Keratinocyte (primary cell): ENCODE measurements at regions not wholly inside any gene's neighbourhood (a gene's known extent, or its start where the extent isn't known, plus 50 kb on each side); places are given as distances from the start of the nearest gene placed in this dataset.
"Not testable (repeated sequence)": the region's sequence is repeated elsewhere in the genome, so short reads cannot be mapped to it uniquely, and the experiment has no call there.

Source experiments
- DNase-seq: peaks from one replicate; pipeline ENCODE4 v3.0.0-alpha.2; 2011; ENCODE audit warnings: low read depth, missing footprints, low spot score
- FAIRE-seq: peaks from 2 replicates; lab custom pipeline; 2011; peaks lifted over from hg19 to GRCh38; lab: Jason Lieb, UNC
- H2AFZ ChIP-seq: 2 replicates; pipeline ENCODE4 v1.6.0; 2012; ENCODE audit warnings: low read length, control low read depth, inconsistent platforms; ENCODE audit not compliant: control insufficient read depth
- H3K27ac ChIP-seq: 2 replicates; pipeline ENCODE4 v1.5.1; 2011; ENCODE audit warnings: low read length; ENCODE audit not compliant: control insufficient read depth, insufficient read depth
- H3K27me3 ChIP-seq: 3 replicates; pipeline ENCODE4 v1.6.0; 2011; ENCODE audit warnings: low read length; ENCODE audit not compliant: control insufficient read depth, insufficient read depth; ENCODE audit errors: extremely low read depth
- H3K36me3 ChIP-seq, 2 experiments: 2 replicates in 1 of 2; 3 replicates in 1 of 2; pipeline ENCODE4 v1.5.1; 2011; ENCODE audit warnings: low read length in 2 of 2, mild to moderate bottlenecking in 1 of 2; ENCODE audit not compliant: control insufficient read depth in 2 of 2, insufficient read depth in 2 of 2; ENCODE audit errors: extremely low read depth in 1 of 2
- H3K4me1 ChIP-seq: 3 replicates; pipeline ENCODE4 v1.5.1; 2011; ENCODE audit warnings: low read length; ENCODE audit not compliant: control insufficient read depth, insufficient read depth; ENCODE audit errors: extremely low read depth
- H3K4me2 ChIP-seq: 3 replicates; pipeline ENCODE4 v1.6.0; 2011; ENCODE audit warnings: low read depth, low read length; ENCODE audit not compliant: control insufficient read depth, insufficient read depth; ENCODE audit errors: extremely low read depth
- H3K4me3 ChIP-seq, 3 experiments: fragments of 200-600 bp in 1 of 3; sonication (generic) in 1 of 3; 2 replicates in 2 of 3; 3 replicates in 1 of 3; pipeline ENCODE4 v1.5.1; 2011 to 2016; ENCODE audit warnings: low read length in 3 of 3, mild to moderate bottlenecking in 3 of 3, control low read depth in 2 of 3, inconsistent platforms in 1 of 3, low read depth in 1 of 3, mixed read lengths in 1 of 3, mixed run types in 1 of 3, moderate library complexity in 1 of 3; ENCODE audit not compliant: control insufficient read depth in 2 of 3, insufficient read depth in 2 of 3; ENCODE audit errors: extremely low read depth in 1 of 3
- H3K79me2 ChIP-seq: 2 replicates; pipeline ENCODE4 v1.6.0; 2012; ENCODE audit warnings: low read length; ENCODE audit not compliant: control insufficient read depth, insufficient read depth
- H3K9ac ChIP-seq: 3 replicates; pipeline ENCODE4 v1.6.0; 2011; ENCODE audit warnings: low read length; ENCODE audit not compliant: control insufficient read depth, insufficient read depth; ENCODE audit errors: extremely low read depth
- H3K9me1 ChIP-seq: 3 replicates; pipeline ENCODE4 v1.6.0; 2011; ENCODE audit warnings: low read length; ENCODE audit not compliant: control insufficient read depth, insufficient read depth; ENCODE audit errors: extremely low read depth
- H3K9me3 ChIP-seq: 2 replicates; pipeline ENCODE4 v1.5.1; 2012; ENCODE audit warnings: low read depth, low read length; ENCODE audit not compliant: control insufficient read depth
- H4K20me1 ChIP-seq: 3 replicates; pipeline ENCODE4 v1.6.0; 2011; ENCODE audit warnings: low read length; ENCODE audit not compliant: control insufficient read depth, insufficient read depth; ENCODE audit errors: extremely low read depth
- EZH2 ChIP-seq: IDR thresholded peaks from one replicate; pipeline ENCODE4 v1.6.1; 2012; ENCODE audit warnings: inconsistent platforms, mild to moderate bottlenecking, low read length, moderate library complexity
- dilution Hi-C: fragments of 300-500 bp; cut with MboI; formaldehyde crosslinking; loops from one replicate; pipeline ENCODE4 v1.7.0; 2020; ENCODE audit warnings: low sequenced_read_pairs; ENCODE audit not compliant: extremely low pct_ligation_motif_present
- TF ChIP-seq, protein P1 (sequence below), 3 experiments: IDR thresholded peaks in 1 of 3; conservative IDR thresholded peaks in 1 of 3; optimal IDR thresholded peaks in 1 of 3; 2 replicates in 2 of 3; 3 replicates in 1 of 3; pipeline versions ENCODE3 to v1.5.1; 2011; ENCODE audit warnings: low read length in 3 of 3, mild to moderate bottlenecking in 3 of 3, moderate library complexity in 2 of 3, control low read depth in 1 of 3, inconsistent platforms in 1 of 3; ENCODE audit not compliant: insufficient read depth in 2 of 3; ENCODE audit errors: extremely low read depth in 1 of 3

DNA sequence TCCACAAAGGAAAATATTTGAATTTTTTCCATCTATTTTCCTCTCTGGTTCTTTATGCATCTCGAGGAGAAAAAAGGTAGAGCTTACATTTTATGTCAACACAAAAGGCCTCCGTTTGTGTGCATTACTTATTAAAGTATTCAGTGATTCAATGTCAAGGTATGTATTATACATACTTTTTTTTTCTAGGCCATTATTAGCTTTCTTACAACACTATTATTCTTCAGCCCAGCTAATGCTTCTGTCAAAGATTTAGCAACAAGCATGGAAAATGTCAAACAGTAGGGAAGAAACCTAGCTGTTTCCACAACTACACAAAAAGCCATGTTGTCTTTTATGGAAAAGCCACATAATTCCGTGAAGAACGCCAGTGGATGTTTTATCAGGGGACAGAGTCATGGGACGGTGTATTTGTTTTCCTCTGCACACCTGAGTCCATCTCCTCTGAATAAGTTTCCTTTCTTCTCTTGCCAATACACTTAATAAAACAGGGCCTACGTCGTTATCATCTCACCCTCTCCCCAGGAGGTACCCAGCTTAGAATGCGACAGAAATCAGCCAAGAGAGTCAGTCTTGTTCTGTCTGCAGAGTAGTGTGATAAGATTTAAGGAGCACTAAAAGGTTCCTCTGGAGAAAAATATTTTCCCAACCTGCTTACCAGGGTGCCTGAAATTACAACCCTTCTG, 209.7 kb upstream of the AUTS2 start:
- Histone ChIP-seq H3K27me3 (no peaks in the 10 kb centered on the region), H3K9ac (no peak overlapping the region), H3K36me3 (no peaks in the 10 kb centered on the region), H3K9me3 (no peaks in the 10 kb centered on the region), H3K27ac (no peak overlapping the region), H3K79me2 (no peaks in the 10 kb centered on the region), H3K4me3 (no peak overlapping the region), H2AFZ (no peak overlapping the region), H3K9me1 (no peaks in the 10 kb centered on the region), H3K4me2 (no peak overlapping the region), H3K4me1 (no peaks in the 10 kb centered on the region), H4K20me1 (no peaks in the 10 kb centered on the region)
- no peak for FAIRE-seq
- no peak for DNase-seq
- no peak for TF ChIP-seq EZH2
- TF ChIP-seq, protein P1, sequence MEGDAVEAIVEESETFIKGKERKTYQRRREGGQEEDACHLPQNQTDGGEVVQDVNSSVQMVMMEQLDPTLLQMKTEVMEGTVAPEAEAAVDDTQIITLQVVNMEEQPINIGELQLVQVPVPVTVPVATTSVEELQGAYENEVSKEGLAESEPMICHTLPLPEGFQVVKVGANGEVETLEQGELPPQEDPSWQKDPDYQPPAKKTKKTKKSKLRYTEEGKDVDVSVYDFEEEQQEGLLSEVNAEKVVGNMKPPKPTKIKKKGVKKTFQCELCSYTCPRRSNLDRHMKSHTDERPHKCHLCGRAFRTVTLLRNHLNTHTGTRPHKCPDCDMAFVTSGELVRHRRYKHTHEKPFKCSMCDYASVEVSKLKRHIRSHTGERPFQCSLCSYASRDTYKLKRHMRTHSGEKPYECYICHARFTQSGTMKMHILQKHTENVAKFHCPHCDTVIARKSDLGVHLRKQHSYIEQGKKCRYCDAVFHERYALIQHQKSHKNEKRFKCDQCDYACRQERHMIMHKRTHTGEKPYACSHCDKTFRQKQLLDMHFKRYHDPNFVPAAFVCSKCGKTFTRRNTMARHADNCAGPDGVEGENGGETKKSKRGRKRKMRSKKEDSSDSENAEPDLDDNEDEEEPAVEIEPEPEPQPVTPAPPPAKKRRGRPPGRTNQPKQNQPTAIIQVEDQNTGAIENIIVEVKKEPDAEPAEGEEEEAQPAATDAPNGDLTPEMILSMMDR (optimal IDR thresholded peaks at IDR 0.05 in 1 of 3, IDR thresholded peaks at IDR 0.05 in 1 of 3, conservative IDR thresholded peaks at IDR 0.05 in 1 of 3; ENCODE audit: extremely low read depth in 1 of 3, insufficient read depth in 2 of 3, low read length in 3 of 3): no peak
- dilution Hi-C loops: no loop called here

DNA sequence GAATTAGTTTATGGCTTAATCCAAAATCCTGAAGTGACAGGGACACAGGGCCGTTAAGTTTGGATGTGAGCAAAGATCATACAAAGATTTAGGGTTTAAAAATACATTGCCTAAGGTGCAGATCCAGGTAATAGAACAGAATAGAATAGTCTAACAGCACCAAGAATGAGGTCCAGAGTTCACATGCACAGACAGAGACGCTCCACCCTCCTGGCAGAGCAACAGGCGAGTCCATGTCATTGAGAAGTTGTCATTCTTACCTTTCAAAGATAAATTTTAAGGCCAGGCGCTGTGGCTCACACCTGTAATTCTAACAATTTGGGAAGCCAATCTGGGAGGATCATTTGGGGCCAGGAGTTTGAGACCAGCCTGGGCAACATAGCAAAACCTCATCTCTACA, 209.1 kb upstream of the AUTS2 start:
- dilution Hi-C loops: no loop called here
- no peak overlapping the region for H3K27ac ChIP-seq
- no peak overlapping the region for H3K4me3 ChIP-seq
- H3K27me3 ChIP-seq: no peaks in the 10 kb centered on the region
- DNase-seq (no peak), FAIRE-seq (no peak)
- no peaks in the 10 kb centered on the region for H3K79me2 ChIP-seq
- H3K4me2 ChIP-seq: no peak overlapping the region
- no peaks in the 10 kb centered on the region for H4K20me1 ChIP-seq
- H3K4me1 ChIP-seq: no peaks in the 10 kb centered on the region
- TF ChIP-seq, protein P1 (optimal IDR thresholded peaks at IDR 0.05 in 1 of 3, IDR thresholded peaks at IDR 0.05 in 1 of 3, conservative IDR thresholded peaks at IDR 0.05 in 1 of 3; ENCODE audit: extremely low read depth in 1 of 3, insufficient read depth in 2 of 3, low read length in 3 of 3): no peak
- TF ChIP-seq EZH2: no peak
- no peak overlapping the region for H2AFZ ChIP-seq
- H3K9ac ChIP-seq: no peak overlapping the region
- H3K9me1 ChIP-seq: no peaks in the 10 kb centered on the region
- no peaks in the 10 kb centered on the region for H3K9me3 ChIP-seq
- H3K36me3 ChIP-seq: no peaks in the 10 kb centered on the region

DNA sequence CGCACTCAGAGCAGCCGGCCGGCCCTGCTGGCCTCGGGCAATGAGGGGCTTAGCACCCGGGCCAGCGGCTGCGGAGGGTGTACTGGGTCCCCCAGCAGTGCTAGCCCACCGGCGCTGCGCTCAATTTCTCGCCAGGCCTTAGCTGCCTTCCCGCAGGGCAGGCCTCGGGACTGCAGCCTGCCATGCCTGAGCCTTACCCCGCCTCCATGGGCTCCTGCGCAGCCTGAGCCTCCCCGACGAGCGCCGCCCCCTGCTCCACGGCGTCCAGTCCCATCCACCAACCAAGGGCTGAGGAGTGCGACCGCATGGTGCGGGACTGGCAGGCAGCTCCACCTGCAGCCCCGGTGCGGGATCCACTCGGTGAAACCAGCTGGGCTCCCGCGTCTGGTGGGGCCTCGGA, 204.4 kb upstream of the AUTS2 start:
- H3K4me1 ChIP-seq, DNase-seq, H3K27ac ChIP-seq, H3K36me3 ChIP-seq, H2AFZ ChIP-seq, H3K4me2 ChIP-seq, H4K20me1 ChIP-seq, H3K27me3 ChIP-seq, FAIRE-seq, dilution Hi-C loops, H3K9ac ChIP-seq, H3K79me2 ChIP-seq, H3K9me3 ChIP-seq, H3K9me1 ChIP-seq, H3K4me3 ChIP-seq: not testable (repeated sequence)
